ENCODE measurements at regions not wholly inside any gene's neighbourhood (a gene's known extent, or its start where the extent isn't known, plus 50 kb on each side); places are given as distances from the start of the nearest gene placed in this dataset.

DNA sequence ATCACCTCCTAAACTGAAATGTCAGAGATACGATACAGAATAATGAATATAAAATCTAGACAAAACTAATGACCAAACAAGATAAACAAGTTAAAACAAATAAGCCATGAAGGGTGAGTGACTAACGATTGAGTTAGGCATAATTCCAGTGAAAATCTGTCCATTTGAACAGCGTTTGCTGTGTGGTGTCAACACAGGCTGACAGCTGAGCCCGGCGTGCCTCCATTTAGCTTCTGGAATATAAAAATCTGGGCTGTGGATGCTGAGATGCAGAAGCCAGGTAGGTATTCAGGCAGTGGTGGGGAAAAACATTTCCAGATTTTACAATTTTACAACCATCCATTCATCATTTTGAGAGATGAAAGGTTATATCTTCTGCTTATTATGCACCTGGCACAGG is 2041.4 kb upstream of the CELF4 start (continued):
- TF ChIP-seq, protein P1, sequence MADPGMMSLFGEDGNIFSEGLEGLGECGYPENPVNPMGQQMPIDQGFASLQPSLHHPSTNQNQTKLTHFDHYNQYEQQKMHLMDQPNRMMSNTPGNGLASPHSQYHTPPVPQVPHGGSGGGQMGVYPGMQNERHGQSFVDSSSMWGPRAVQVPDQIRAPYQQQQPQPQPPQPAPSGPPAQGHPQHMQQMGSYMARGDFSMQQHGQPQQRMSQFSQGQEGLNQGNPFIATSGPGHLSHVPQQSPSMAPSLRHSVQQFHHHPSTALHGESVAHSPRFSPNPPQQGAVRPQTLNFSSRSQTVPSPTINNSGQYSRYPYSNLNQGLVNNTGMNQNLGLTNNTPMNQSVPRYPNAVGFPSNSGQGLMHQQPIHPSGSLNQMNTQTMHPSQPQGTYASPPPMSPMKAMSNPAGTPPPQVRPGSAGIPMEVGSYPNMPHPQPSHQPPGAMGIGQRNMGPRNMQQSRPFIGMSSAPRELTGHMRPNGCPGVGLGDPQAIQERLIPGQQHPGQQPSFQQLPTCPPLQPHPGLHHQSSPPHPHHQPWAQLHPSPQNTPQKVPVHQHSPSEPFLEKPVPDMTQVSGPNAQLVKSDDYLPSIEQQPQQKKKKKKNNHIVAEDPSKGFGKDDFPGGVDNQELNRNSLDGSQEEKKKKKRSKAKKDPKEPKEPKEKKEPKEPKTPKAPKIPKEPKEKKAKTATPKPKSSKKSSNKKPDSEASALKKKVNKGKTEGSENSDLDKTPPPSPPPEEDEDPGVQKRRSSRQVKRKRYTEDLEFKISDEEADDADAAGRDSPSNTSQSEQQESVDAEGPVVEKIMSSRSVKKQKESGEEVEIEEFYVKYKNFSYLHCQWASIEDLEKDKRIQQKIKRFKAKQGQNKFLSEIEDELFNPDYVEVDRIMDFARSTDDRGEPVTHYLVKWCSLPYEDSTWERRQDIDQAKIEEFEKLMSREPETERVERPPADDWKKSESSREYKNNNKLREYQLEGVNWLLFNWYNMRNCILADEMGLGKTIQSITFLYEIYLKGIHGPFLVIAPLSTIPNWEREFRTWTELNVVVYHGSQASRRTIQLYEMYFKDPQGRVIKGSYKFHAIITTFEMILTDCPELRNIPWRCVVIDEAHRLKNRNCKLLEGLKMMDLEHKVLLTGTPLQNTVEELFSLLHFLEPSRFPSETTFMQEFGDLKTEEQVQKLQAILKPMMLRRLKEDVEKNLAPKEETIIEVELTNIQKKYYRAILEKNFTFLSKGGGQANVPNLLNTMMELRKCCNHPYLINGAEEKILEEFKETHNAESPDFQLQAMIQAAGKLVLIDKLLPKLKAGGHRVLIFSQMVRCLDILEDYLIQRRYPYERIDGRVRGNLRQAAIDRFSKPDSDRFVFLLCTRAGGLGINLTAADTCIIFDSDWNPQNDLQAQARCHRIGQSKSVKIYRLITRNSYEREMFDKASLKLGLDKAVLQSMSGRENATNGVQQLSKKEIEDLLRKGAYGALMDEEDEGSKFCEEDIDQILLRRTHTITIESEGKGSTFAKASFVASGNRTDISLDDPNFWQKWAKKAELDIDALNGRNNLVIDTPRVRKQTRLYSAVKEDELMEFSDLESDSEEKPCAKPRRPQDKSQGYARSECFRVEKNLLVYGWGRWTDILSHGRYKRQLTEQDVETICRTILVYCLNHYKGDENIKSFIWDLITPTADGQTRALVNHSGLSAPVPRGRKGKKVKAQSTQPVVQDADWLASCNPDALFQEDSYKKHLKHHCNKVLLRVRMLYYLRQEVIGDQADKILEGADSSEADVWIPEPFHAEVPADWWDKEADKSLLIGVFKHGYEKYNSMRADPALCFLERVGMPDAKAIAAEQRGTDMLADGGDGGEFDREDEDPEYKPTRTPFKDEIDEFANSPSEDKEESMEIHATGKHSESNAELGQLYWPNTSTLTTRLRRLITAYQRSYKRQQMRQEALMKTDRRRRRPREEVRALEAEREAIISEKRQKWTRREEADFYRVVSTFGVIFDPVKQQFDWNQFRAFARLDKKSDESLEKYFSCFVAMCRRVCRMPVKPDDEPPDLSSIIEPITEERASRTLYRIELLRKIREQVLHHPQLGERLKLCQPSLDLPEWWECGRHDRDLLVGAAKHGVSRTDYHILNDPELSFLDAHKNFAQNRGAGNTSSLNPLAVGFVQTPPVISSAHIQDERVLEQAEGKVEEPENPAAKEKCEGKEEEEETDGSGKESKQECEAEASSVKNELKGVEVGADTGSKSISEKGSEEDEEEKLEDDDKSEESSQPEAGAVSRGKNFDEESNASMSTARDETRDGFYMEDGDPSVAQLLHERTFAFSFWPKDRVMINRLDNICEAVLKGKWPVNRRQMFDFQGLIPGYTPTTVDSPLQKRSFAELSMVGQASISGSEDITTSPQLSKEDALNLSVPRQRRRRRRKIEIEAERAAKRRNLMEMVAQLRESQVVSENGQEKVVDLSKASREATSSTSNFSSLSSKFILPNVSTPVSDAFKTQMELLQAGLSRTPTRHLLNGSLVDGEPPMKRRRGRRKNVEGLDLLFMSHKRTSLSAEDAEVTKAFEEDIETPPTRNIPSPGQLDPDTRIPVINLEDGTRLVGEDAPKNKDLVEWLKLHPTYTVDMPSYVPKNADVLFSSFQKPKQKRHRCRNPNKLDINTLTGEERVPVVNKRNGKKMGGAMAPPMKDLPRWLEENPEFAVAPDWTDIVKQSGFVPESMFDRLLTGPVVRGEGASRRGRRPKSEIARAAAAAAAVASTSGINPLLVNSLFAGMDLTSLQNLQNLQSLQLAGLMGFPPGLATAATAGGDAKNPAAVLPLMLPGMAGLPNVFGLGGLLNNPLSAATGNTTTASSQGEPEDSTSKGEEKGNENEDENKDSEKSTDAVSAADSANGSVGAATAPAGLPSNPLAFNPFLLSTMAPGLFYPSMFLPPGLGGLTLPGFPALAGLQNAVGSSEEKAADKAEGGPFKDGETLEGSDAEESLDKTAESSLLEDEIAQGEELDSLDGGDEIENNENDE (IDR thresholded peaks at IDR 0.05; ENCODE audit: insufficient replicate concordance, low read length): no peak
- no peak for TF ChIP-seq TAF1 (IDR thresholded peaks at IDR 0.05; ENCODE audit: low read depth, low read length)
- no peak for TF ChIP-seq EGR1 (IDR thresholded peaks at IDR 0.05; ENCODE audit: borderline replicate concordance, low read depth, low read length)
- TF ChIP-seq SP4 (IDR thresholded peaks at IDR 0.05; ENCODE audit: low read length): no peak
- TF ChIP-seq TCF12 (IDR thresholded peaks at IDR 0.05; ENCODE audit: low read depth, low read length): no peak
- TF ChIP-seq SIX5 (IDR thresholded peaks at IDR 0.05; ENCODE audit: low read depth, low read length): no peak
- TF ChIP-seq TEAD4 (IDR thresholded peaks at IDR 0.05; ENCODE audit: low read depth, low read length): no peak
- no peak for TF ChIP-seq SIRT6 (IDR thresholded peaks at IDR 0.05; ENCODE audit: low read length)

Measured in H1 (cell line).